ENCODE measurements at regions not wholly inside any gene's neighbourhood (a gene's known extent, or its start where the extent isn't known, plus 50 kb on each side); places are given as distances from the start of the nearest gene placed in this dataset.
"Not testable (repeated sequence)": the region's sequence is repeated elsewhere in the genome, so short reads cannot be mapped to it uniquely, and the experiment has no call there.

DNA sequence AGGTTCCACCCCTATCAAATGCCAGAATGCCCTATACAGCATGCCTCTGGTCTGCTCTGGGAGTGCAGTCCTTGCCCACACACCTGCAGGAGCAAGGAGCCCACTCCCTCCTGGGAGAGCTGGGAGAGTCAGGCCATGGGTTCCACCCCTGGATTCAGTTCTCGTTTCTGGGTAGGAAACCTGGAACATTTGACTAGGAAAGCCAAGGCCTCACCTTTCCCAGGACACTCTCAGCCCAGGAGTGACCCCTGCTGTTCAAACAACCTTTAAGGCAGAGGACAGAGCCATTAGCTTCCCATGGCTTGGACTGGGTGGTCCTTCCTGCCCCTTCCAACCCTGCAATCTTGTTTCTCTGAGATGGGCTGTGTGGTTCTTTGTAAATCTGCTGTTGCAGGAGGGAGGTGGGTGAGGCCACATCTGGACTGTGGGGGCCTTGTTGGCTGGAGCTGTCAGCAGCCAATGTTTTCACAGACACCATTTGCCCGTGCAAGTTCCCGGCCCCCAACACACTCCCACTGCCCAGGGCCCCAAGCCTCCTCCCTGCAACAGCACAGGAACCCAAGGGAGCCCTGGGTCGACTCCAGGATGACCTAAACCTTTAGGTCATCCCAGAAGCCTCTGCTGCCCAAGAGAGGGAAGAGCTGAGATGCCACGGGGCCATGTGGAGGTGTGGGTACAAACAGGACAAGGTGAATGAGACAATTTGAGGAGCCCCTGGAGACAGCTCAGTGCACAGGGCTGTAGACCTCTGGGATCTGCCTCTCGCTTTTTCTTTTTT is 104.4 kb downstream of the PJA1 start:
- FAIRE-seq (peak; percentile 92), DNase-seq (ENCODE audit: low read depth, low spot score) (peak; percentile 33)
- Histone ChIP-seq H3K4me2 (ENCODE audit: insufficient read depth, low read length) (no peak overlapping the region), H3K79me2 (ENCODE audit: control insufficient read depth, insufficient read depth, low read length) (no peaks in the 10 kb centered on the region), H2AFZ (ENCODE audit: low read depth, low read length) (no peak overlapping the region), H3K4me3 (replicated peaks in 1 of 3; ENCODE audit: insufficient read depth in 1 of 3, low read depth in 1 of 3, low read length in 3 of 3) (no peak overlapping the region), H3K36me3 (ENCODE audit: control insufficient read depth in 2 of 2, extremely low read depth in 1 of 2, insufficient read depth in 2 of 2, low read length in 2 of 2) (no peaks in the 10 kb centered on the region), H4K20me1 (replicated peaks; ENCODE audit: control insufficient read depth, extremely low read depth, insufficient read depth, low read length) (no peaks in the 10 kb centered on the region), H3K9ac (replicated peaks; ENCODE audit: extremely low read depth, insufficient read depth, low read length) (no peak overlapping the region), H3K4me1 (ENCODE audit: control insufficient read depth, extremely low read depth, insufficient read depth, low read length) (no peaks in the 10 kb centered on the region), H3K9me3 (replicated peaks; ENCODE audit: control insufficient read depth, insufficient read depth, low read length) (no peaks in the 10 kb centered on the region), H3K9me1 (replicated peaks; ENCODE audit: control insufficient read depth, extremely low read depth, insufficient read depth, low read length) (no peaks in the 10 kb centered on the region), H3K27me3 (ENCODE audit: control insufficient read depth in 2 of 2, insufficient read depth in 2 of 2, low read length in 2 of 2) (no peaks in the 10 kb centered on the region), H3K27ac (ENCODE audit: insufficient read depth, low read depth, low read length) (no peak overlapping the region)
- dilution Hi-C loops (cut with MboI; ENCODE audit: extremely low pct_ligation_motif_present, low sequenced_read_pairs) (no loop called here), intact Hi-C loops (cut with micrococcal nuclease) (loop anchor here (1.0 kb wide), 1 partner anchor 233 kb away; no protein-coding TSS in a partner anchor)
- ChIA-PET POLR2A (interaction anchor here (2.1 kb wide), 1 partner anchor 232 kb away, joined by 27 read pairs; the partner anchor contains the start of gene EFNB1), CTCF (interaction anchor here (0.6 to 4.3 kb wide), 20 partner anchors 11 to 328 kb away, joined by 3 to 164 read pairs (median 4); partner anchors contain the start of gene EFNB1)
- no peak for TF ChIP-seq JUN (IDR thresholded peaks at IDR 0.05; ENCODE audit: borderline replicate concordance, insufficient read depth, insufficient read length, low read depth)
- TF ChIP-seq, protein P1, sequence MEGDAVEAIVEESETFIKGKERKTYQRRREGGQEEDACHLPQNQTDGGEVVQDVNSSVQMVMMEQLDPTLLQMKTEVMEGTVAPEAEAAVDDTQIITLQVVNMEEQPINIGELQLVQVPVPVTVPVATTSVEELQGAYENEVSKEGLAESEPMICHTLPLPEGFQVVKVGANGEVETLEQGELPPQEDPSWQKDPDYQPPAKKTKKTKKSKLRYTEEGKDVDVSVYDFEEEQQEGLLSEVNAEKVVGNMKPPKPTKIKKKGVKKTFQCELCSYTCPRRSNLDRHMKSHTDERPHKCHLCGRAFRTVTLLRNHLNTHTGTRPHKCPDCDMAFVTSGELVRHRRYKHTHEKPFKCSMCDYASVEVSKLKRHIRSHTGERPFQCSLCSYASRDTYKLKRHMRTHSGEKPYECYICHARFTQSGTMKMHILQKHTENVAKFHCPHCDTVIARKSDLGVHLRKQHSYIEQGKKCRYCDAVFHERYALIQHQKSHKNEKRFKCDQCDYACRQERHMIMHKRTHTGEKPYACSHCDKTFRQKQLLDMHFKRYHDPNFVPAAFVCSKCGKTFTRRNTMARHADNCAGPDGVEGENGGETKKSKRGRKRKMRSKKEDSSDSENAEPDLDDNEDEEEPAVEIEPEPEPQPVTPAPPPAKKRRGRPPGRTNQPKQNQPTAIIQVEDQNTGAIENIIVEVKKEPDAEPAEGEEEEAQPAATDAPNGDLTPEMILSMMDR (IDR thresholded peaks at IDR 0.05; ENCODE audit: extremely low read depth in 1 of 2, insufficient read depth in 1 of 2, low read depth in 1 of 2, low read length in 2 of 2) = peak in 1 of 2 donors; percentile 42
- BruUV-seq (replicated peaks) = no TSS peak

DNA sequence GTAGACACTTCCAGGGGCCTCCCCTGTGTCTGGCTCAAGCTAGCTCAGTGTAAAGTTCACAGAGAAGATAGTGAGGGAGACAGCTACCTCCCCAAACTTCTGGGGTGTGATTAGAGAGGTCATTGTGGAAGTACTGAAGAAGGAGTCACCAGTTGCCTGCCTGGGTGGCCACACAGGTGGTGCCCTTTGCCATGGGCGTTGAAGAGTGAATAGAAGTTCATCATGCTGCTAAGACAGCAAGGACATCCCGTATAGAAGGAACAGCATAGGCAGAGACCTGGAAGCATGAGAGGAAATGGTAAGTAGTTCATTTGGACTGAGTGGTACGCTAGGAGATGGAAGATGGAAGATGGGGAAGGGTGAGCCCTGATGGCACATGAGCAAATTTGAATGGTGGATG is 110.1 kb downstream of the PJA1 start:
- Histone ChIP-seq H3K4me1 (ENCODE audit: control insufficient read depth, extremely low read depth, insufficient read depth, low read length) (no peaks in the 10 kb centered on the region), H3K9me1 (replicated peaks; ENCODE audit: control insufficient read depth, extremely low read depth, insufficient read depth, low read length) (no peaks in the 10 kb centered on the region), H3K9me3 (replicated peaks; ENCODE audit: control insufficient read depth, insufficient read depth, low read length) (no peaks in the 10 kb centered on the region), H3K4me2 (ENCODE audit: insufficient read depth, low read length) (no peak overlapping the region), H3K4me3 (replicated peaks in 1 of 3; ENCODE audit: insufficient read depth in 1 of 3, low read depth in 1 of 3, low read length in 3 of 3) (no peak overlapping the region), H3K27ac (ENCODE audit: insufficient read depth, low read depth, low read length) (no peak overlapping the region), H2AFZ (ENCODE audit: low read depth, low read length) (no peak overlapping the region), H3K27me3 (ENCODE audit: control insufficient read depth in 2 of 2, insufficient read depth in 2 of 2, low read length in 2 of 2) (no peaks in the 10 kb centered on the region), H3K36me3 (ENCODE audit: control insufficient read depth in 2 of 2, extremely low read depth in 1 of 2, insufficient read depth in 2 of 2, low read length in 2 of 2) (no peaks in the 10 kb centered on the region), H3K9ac (replicated peaks; ENCODE audit: extremely low read depth, insufficient read depth, low read length) (no peak overlapping the region), H4K20me1 (replicated peaks; ENCODE audit: control insufficient read depth, extremely low read depth, insufficient read depth, low read length) (no peaks in the 10 kb centered on the region), H3K79me2 (ENCODE audit: control insufficient read depth, insufficient read depth, low read length) (no peaks in the 10 kb centered on the region)
- TF ChIP-seq MYC (IDR thresholded peaks at IDR 0.05; ENCODE audit: low read depth, low read length) = no peak
- DNase-seq (ENCODE audit: low read depth, low spot score) = no peak
- CTCF ChIA-PET = interaction anchor here (2.0 kb wide), 1 partner anchor 227 kb away, joined by 6 read pairs; no protein-coding TSS in a partner anchor
- BruUV-seq (replicated peaks) = no TSS peak
- intact Hi-C loops (cut with micrococcal nuclease) (no loop called here), dilution Hi-C loops (cut with MboI; ENCODE audit: extremely low pct_ligation_motif_present, low sequenced_read_pairs) (no loop called here)
- FAIRE-seq = no peak
- POLR2A ChIA-PET = interaction anchor here (1.3 kb wide), 1 partner anchor 227 kb away, joined by 3 read pairs; the partner anchor contains the start of gene EFNB1

DNA sequence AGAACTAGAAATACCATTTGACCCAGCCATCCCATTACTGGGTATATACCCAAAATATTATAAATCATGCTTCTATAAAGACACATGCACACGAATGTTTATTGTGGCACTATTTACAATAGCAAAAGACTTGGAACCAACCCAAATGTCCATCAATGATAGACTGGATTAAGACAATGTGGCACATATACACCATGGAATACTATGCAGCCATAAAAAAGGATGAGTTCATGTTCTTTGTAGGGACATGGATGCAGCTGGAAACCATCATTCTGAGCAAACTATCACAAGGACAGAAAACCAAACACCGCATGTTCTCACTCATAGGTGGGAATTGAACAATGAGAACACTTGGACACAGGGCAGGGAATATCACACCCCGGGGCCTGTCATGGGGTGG is 110.8 kb downstream of the PJA1 start:
- H3K36me3 ChIP-seq (ENCODE audit: control insufficient read depth in 2 of 2, extremely low read depth in 1 of 2, insufficient read depth in 2 of 2, low read length in 2 of 2); H3K9me3 ChIP-seq (replicated peaks; ENCODE audit: control insufficient read depth, insufficient read depth, low read length); H3K27ac ChIP-seq (ENCODE audit: insufficient read depth, low read depth, low read length); DNase-seq (ENCODE audit: low read depth, low spot score); BruUV-seq (replicated peaks); H3K9ac ChIP-seq (replicated peaks; ENCODE audit: extremely low read depth, insufficient read depth, low read length); POLR2A ChIA-PET; H3K79me2 ChIP-seq (ENCODE audit: control insufficient read depth, insufficient read depth, low read length); H3K4me2 ChIP-seq (ENCODE audit: insufficient read depth, low read length); FAIRE-seq; H3K4me3 ChIP-seq (replicated peaks in 1 of 3; ENCODE audit: insufficient read depth in 1 of 3, low read depth in 1 of 3, low read length in 3 of 3); H2AFZ ChIP-seq (ENCODE audit: low read depth, low read length); H3K27me3 ChIP-seq (ENCODE audit: control insufficient read depth in 2 of 2, insufficient read depth in 2 of 2, low read length in 2 of 2); H3K9me1 ChIP-seq (replicated peaks; ENCODE audit: control insufficient read depth, extremely low read depth, insufficient read depth, low read length); H3K4me1 ChIP-seq (ENCODE audit: control insufficient read depth, extremely low read depth, insufficient read depth, low read length); H4K20me1 ChIP-seq (replicated peaks; ENCODE audit: control insufficient read depth, extremely low read depth, insufficient read depth, low read length); intact Hi-C loops (cut with micrococcal nuclease); dilution Hi-C loops (cut with MboI; ENCODE audit: extremely low pct_ligation_motif_present, low sequenced_read_pairs): not testable (repeated sequence)
- CTCF ChIA-PET = interaction anchor here (2.0 kb wide), 1 partner anchor 227 kb away, joined by 6 read pairs; no protein-coding TSS in a partner anchor

All from endothelial cell of umbilical vein (primary cell).